Karpas-422 (cell line): ENCODE measurements at regions not wholly inside any gene's neighbourhood (a gene's known extent, or its start where the extent isn't known, plus 50 kb on each side); places are given as distances from the start of the nearest gene placed in this dataset.

Experiments
- DNase-seq: peaks from one replicate; pipeline ENCODE4 v3.0.0-alpha.2; 2015
- H2AFZ ChIP-seq: fragments of 200-600 bp; sonication (generic); 2 replicates; pipeline ENCODE4 v1.6.1; 2014; ENCODE audit warnings: antibody characterized with exemption, low read length, mixed read lengths
- H3K27ac ChIP-seq: fragments of 200-600 bp; sonication (generic); 2 replicates; pipeline ENCODE4 v1.5.1; 2014; ENCODE audit warnings: mild to moderate bottlenecking, low read length, moderate library complexity
- H3K27me3 ChIP-seq: fragments of 200-600 bp; sonication (generic); 2 replicates; pipeline ENCODE4 v1.6.1; 2014; ENCODE audit warnings: low read length, mixed read lengths
- H3K36me3 ChIP-seq: fragments of 200-600 bp; sonication (generic); 2 replicates; pipeline ENCODE4 v1.6.1; 2014; ENCODE audit warnings: low read length, mixed read lengths; ENCODE audit not compliant: insufficient read depth
- H3K4me1 ChIP-seq: fragments of 200-600 bp; sonication (generic); 2 replicates; pipeline ENCODE4 v1.6.1; 2014; ENCODE audit warnings: mild to moderate bottlenecking, low read length, mixed read lengths
- H3K4me2 ChIP-seq: fragments of 200-600 bp; sonication (generic); 2 replicates; pipeline ENCODE4 v1.6.1; 2014; ENCODE audit warnings: low read length, low read depth, mild to moderate bottlenecking; ENCODE audit not compliant: poor library complexity, severe bottlenecking
- H3K4me3 ChIP-seq: fragments of 200-600 bp; sonication (generic); 2 replicates; pipeline ENCODE4 v1.5.1; 2014; ENCODE audit warnings: mild to moderate bottlenecking, antibody characterized with exemption, low read length, mixed read lengths
- H3K79me2 ChIP-seq: fragments of 200-600 bp; sonication (generic); 2 replicates; pipeline ENCODE4 v1.6.1; 2014; ENCODE audit warnings: mild to moderate bottlenecking, low read length, mixed read lengths
- H3K9ac ChIP-seq: fragments of 200-600 bp; sonication (generic); 2 replicates; pipeline ENCODE4 v1.6.0; 2014; ENCODE audit warnings: low read length
- H3K9me2 ChIP-seq: fragments of 200-600 bp; sonication (generic), shearing (Covaris generic); replicated peaks from 2 replicates; pipeline ENCODE4 v1.6.0; 2014; ENCODE audit warnings: mild to moderate bottlenecking, low read length, moderate library complexity; ENCODE audit not compliant: insufficient read depth
- H3K9me3 ChIP-seq: fragments of 300-700, 200-600 bp; sonication (generic); 2 replicates; pipeline ENCODE4 v1.6.1; 2014; ENCODE audit warnings: low read length, mixed read lengths
- H4K20me1 ChIP-seq: fragments of 200-600 bp; sonication (generic); 2 replicates; pipeline ENCODE4 v1.6.1; 2014; ENCODE audit warnings: mild to moderate bottlenecking, antibody characterized with exemption, low read length, low read depth; ENCODE audit not compliant: insufficient read depth

DNA sequence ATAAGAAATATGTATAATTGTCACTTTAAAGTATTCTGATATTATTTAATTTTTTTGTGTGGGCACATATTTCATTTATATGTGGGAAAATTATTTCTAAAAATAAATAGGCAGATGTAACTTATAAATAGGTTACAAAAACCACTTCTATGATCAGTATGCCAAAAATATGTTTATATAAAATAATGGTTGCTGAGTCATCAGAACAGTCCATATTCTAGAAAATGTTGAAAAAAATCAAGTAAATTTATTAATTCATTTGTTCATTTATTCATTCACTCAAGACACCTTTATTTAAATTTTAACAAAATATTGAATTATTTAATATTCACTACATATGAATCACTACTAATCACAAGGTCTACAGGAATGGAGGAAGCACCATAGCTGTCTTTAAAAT lies 1387.3 kb upstream of the C9orf72 start:
- Histone ChIP-seq H3K9ac (no peak overlapping the region), H3K27me3 (no peaks in the 10 kb centered on the region), H3K4me1 (no peaks in the 10 kb centered on the region), H3K9me2 (no peaks in the 10 kb centered on the region), H3K4me3 (no peak overlapping the region), H2AFZ (no peak overlapping the region), H3K27ac (no peak overlapping the region), H3K36me3 (no peaks in the 10 kb centered on the region), H4K20me1 (no peaks in the 10 kb centered on the region), H3K79me2 (no peaks in the 10 kb centered on the region), H3K9me3 (0 out of 2 replicates have a peak, but pooled peaks cover 2% of the 10 kb centered on the region), H3K4me2 (no peak overlapping the region)
- no peak for DNase-seq

DNA sequence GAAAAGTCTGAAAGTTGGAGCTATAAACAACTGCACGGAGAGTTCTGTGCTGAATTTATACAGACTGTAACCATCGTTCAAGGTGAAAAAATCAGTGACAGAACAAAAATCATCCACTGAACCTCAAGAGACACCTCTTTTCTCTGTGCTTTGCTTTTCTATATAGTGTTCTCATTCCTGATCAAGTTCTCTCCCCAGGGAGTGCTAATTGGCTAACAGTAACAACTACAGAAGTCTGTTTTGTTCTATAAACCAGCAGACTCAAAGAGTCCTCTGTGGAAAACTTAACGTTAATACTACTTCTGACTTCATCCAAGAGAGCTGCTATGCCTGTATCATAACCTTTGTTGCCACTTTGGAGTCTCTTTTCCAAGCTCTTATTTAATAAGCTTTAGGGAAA lies 1388.3 kb upstream of the C9orf72 start:
- no peak overlapping the region for H3K27ac ChIP-seq
- H4K20me1 ChIP-seq, result no peaks in the 10 kb centered on the region
- no peaks in the 10 kb centered on the region for H3K79me2 ChIP-seq
- H3K4me1 ChIP-seq, result no peaks in the 10 kb centered on the region
- no peaks in the 10 kb centered on the region for H3K27me3 ChIP-seq
- DNase-seq, result no peak
- H3K9me3 ChIP-seq, result peaks cover 5% of the 10 kb centered on the region; the same call in 1 of the 2 replicates
- H3K4me2 ChIP-seq, result no peak overlapping the region
- H3K4me3 ChIP-seq, result no peak overlapping the region
- no peaks in the 10 kb centered on the region for H3K36me3 ChIP-seq
- H3K9me2 ChIP-seq, result no peaks in the 10 kb centered on the region
- no peak overlapping the region for H3K9ac ChIP-seq
- H2AFZ ChIP-seq, result no peak overlapping the region

DNA sequence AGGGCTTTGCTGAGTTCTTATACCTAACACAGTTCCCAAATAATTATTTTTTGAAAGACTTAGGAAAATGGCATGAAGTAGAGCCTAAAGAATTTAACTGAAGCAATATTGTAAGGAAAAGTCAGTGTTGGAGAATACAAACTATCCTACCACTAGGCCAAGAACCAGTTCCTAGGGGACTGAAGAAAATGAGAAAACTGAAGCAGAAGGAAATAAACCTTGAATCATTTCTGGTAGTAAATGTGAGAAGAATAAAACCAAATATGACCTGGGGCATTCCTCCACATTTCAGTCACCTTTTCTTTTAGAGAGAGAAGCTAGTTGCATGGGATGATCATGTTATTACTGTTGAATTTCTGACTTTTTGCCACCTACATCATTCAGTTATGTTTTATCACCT lies 1393.9 kb upstream of the C9orf72 start:
- peaks cover 30% of the 10 kb centered on the region for H3K9me3 ChIP-seq
- H3K9me2 ChIP-seq, result no peaks in the 10 kb centered on the region
- H4K20me1 ChIP-seq, result no peaks in the 10 kb centered on the region
- H3K79me2 ChIP-seq, result no peaks in the 10 kb centered on the region
- H3K9ac ChIP-seq, result no peak overlapping the region
- no peak overlapping the region for H3K27ac ChIP-seq
- H3K4me3 ChIP-seq, result no peak overlapping the region
- no peaks in the 10 kb centered on the region for H3K36me3 ChIP-seq
- H2AFZ ChIP-seq, result no peak overlapping the region
- no peaks in the 10 kb centered on the region for H3K4me1 ChIP-seq
- DNase-seq, result no peak
- no peak overlapping the region for H3K4me2 ChIP-seq
- no peaks in the 10 kb centered on the region for H3K27me3 ChIP-seq

DNA sequence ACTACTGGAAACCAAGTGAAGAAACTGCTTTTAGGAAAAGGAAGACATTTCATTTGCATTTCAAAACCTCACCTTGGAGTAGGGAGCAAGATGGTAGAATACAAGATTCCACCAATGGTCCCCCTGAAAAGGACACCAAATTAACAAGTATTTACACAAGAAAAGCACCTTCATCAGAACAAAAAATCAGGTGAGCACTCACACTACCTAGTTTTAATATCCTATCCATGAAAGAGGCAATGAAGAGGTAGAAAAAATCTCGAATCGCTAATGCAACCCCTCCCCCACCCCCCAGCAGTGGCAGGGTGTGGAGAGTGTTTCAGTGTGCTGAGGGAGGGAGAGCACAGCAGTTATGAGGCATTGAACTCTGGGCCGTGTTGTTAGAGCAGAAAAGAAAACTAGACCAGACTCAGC lies 1397.0 kb upstream of the C9orf72 start:
- H3K9ac ChIP-seq, result no peak overlapping the region
- no peaks in the 10 kb centered on the region for H4K20me1 ChIP-seq
- DNase-seq, result no peak
- H3K4me2 ChIP-seq, result no peak overlapping the region
- no peaks in the 10 kb centered on the region for H3K79me2 ChIP-seq
- H2AFZ ChIP-seq, result no peak overlapping the region
- no peak overlapping the region for H3K4me3 ChIP-seq
- no peaks in the 10 kb centered on the region for H3K36me3 ChIP-seq
- no peaks in the 10 kb centered on the region for H3K27me3 ChIP-seq
- no peak overlapping the region for H3K27ac ChIP-seq
- H3K4me1 ChIP-seq, result no peaks in the 10 kb centered on the region
- H3K9me3 ChIP-seq, result peaks cover 33% of the 10 kb centered on the region
- no peaks in the 10 kb centered on the region for H3K9me2 ChIP-seq

DNA sequence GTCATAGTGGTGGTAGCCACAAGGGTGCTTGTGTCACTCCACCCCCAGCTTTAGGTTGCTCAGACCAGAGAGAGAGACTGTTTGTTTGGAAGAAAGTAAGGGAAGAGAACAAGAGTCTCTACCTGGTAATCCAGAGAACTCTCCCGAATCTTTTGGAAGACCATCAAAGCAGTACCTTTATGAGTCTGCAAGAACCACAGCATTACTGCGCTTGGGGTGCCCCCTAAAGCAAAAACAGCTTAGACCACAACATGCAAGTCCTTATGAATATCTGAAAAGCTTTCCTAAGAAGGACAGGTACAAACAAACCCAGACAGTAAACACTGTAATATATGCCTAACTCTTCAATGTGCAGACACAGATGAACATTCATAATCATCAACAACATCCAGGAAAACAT lies 1398.6 kb upstream of the C9orf72 start:
- Histone ChIP-seq H3K9me3 (peaks cover 30% of the 10 kb centered on the region), H3K4me2 (no peak overlapping the region), H3K4me1 (no peaks in the 10 kb centered on the region), H3K36me3 (no peaks in the 10 kb centered on the region), H3K27me3 (no peaks in the 10 kb centered on the region), H3K9me2 (no peaks in the 10 kb centered on the region), H3K79me2 (no peaks in the 10 kb centered on the region), H3K27ac (no peak overlapping the region), H4K20me1 (no peaks in the 10 kb centered on the region), H3K9ac (no peak overlapping the region), H3K4me3 (no peak overlapping the region), H2AFZ (no peak overlapping the region)
- DNase-seq, result no peak

DNA sequence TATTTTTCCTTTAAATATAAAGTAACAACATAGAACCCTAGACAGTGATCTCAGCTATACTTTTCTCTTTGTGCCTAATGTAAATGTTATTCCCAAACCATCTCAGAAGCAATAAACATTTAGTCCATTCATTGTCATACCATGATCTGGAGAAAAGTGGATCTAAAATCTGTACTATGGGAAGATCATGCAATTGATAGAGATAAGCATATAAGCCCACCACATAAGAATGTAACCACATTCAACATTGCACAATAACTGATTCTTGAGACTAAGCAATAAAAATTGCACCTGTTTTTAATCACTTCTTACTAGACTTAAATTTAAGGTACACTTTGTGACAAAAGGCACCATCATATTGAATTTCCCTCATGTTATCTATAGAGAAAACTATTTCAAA lies 1403.0 kb upstream of the C9orf72 start:
- Histone ChIP-seq H3K79me2 (no peaks in the 10 kb centered on the region), H3K4me1 (no peaks in the 10 kb centered on the region), H3K4me2 (no peak overlapping the region), H4K20me1 (no peaks in the 10 kb centered on the region), H3K4me3 (no peak overlapping the region), H3K27me3 (no peaks in the 10 kb centered on the region), H3K27ac (no peak overlapping the region), H2AFZ (no peak overlapping the region), H3K9ac (no peak overlapping the region), H3K9me2 (0 out of 2 replicates have a peak, but pooled peaks cover 6% of the 10 kb centered on the region), H3K36me3 (no peaks in the 10 kb centered on the region), H3K9me3 (peaks cover 15% of the 10 kb centered on the region)
- DNase-seq, result no peak

DNA sequence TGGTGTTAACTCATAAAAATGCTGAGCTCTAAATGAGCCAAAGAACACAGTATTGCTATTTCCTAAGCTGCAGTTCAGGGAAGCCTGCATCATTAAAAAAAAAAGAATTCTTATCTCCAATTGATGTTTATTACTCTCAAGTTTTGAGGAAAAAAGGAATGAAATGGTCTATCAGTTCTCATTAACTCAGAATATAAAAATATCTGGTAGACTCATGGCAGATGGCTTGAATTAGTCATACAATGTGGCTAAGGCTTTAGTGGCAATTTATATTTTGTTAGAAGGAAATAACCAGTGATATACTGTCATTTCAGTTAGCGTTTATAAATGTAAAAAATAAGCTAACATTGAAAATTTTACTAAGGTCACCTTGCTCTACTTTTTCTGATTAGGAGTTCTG lies 1403.4 kb upstream of the C9orf72 start:
- Histone ChIP-seq H4K20me1 (no peaks in the 10 kb centered on the region), H3K9me2 (0 out of 2 replicates have a peak, but pooled peaks cover 6% of the 10 kb centered on the region), H3K79me2 (no peaks in the 10 kb centered on the region), H3K4me3 (no peak overlapping the region), H3K9me3 (peaks cover 12% of the 10 kb centered on the region; the same call in 1 of the 2 replicates), H3K27ac (no peak overlapping the region), H2AFZ (no peak overlapping the region), H3K4me1 (no peaks in the 10 kb centered on the region), H3K4me2 (no peak overlapping the region), H3K9ac (no peak overlapping the region), H3K36me3 (no peaks in the 10 kb centered on the region), H3K27me3 (no peaks in the 10 kb centered on the region)
- no peak for DNase-seq

DNA sequence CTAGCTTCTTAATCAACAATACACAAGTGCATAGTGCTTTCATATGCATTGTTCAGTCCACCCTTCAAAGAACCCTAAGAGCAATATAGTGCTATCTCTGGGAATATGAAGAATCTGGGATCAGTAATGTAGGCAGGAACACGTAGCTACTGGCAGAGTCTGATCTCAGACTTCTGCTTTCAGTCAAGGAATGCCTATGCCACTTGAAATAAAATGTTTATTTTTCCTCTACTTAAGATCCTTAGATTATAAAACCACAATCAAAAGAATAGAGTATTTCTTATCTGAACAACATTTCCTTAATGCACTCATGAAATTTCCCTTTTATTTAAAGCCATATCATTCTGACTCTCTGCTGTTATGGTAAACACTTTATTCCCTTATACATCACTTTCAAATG lies 1407.8 kb upstream of the C9orf72 start:
- H3K4me1 ChIP-seq, result no peaks in the 10 kb centered on the region
- H3K79me2 ChIP-seq, result no peaks in the 10 kb centered on the region
- no peaks in the 10 kb centered on the region for H3K27me3 ChIP-seq
- H3K36me3 ChIP-seq, result no peaks in the 10 kb centered on the region
- H3K27ac ChIP-seq, result no peak overlapping the region
- H3K9me2 ChIP-seq, result 0 out of 2 replicates have a peak, but pooled peaks cover 6% of the 10 kb centered on the region
- H3K9ac ChIP-seq, result no peak overlapping the region
- H3K4me3 ChIP-seq, result no peak overlapping the region
- H4K20me1 ChIP-seq, result no peaks in the 10 kb centered on the region
- no peak for DNase-seq
- peaks cover 7% of the 10 kb centered on the region; the same call in 1 of the 2 replicates for H3K9me3 ChIP-seq
- H3K4me2 ChIP-seq, result no peak overlapping the region
- no peak overlapping the region for H2AFZ ChIP-seq

DNA sequence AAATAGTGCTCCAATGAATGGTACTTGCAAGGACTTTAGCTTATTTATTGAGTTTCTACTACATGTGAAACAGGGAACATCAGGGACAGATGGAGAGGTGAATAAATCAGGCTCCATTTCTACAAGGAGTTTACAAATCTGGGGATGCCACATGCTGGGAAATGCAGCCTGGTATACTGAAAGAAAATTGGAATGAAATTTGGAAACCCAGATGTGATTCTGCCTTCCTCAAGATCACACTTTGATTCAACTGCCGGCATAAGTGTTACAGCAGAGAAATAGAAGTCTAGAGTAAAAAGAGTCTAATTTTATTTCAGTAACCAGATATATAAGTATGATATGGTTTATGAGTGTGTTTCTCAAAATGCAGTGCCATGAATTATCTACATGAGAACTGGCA lies 1408.4 kb upstream of the C9orf72 start:
- H3K9me2 ChIP-seq, result 0 out of 2 replicates have a peak, but pooled peaks cover 6% of the 10 kb centered on the region
- H3K4me2 ChIP-seq, result no peak overlapping the region
- H2AFZ ChIP-seq, result no peak overlapping the region
- H3K79me2 ChIP-seq, result no peaks in the 10 kb centered on the region
- no peaks in the 10 kb centered on the region for H3K4me1 ChIP-seq
- H3K4me3 ChIP-seq, result no peak overlapping the region
- H3K27ac ChIP-seq, result no peak overlapping the region
- H3K9ac ChIP-seq, result no peak overlapping the region
- H3K36me3 ChIP-seq, result no peaks in the 10 kb centered on the region
- no peaks in the 10 kb centered on the region for H3K27me3 ChIP-seq
- no peak for DNase-seq
- no peaks in the 10 kb centered on the region for H4K20me1 ChIP-seq
- H3K9me3 ChIP-seq, result peaks cover 7% of the 10 kb centered on the region; the same call in 1 of the 2 replicates
